OCI-LY7 (cell line): ENCODE measurements at regions not wholly inside any gene's neighbourhood (a gene's known extent, or its start where the extent isn't known, plus 50 kb on each side); places are given as distances from the start of the nearest gene placed in this dataset.

Experiments used
- CTCF ChIP-seq: fragments of 200-600 bp; sonication (generic); conservative IDR thresholded peaks from 2 replicates; pipeline ENCODE4 v1.5.1; 2014; ENCODE audit warnings: mild to moderate bottlenecking, antibody characterized with exemption, low read length, moderate library complexity, mixed read lengths
- EZH2phosphoT487 ChIP-seq: fragments of 200-600 bp; sonication (generic); IDR thresholded peaks from 2 replicates; pipeline ENCODE4 v1.6.1; 2018; ENCODE audit warnings: low read depth, borderline replicate concordance, mild to moderate bottlenecking, mixed run types, antibody characterized with exemption, low read length, moderate library complexity, mixed read lengths

- no peak for TF ChIP-seq CTCF
- no peak for TF ChIP-seq EZH2phosphoT487
Observed at GRCh38 chr4:23235628-23236390, 543.1 kb downstream of the GBA3 start.
